K562 (cell line): ENCODE measurements at regions not wholly inside any gene's neighbourhood (a gene's known extent, or its start where the extent isn't known, plus 50 kb on each side); places are given as distances from the start of the nearest gene placed in this dataset.

Source experiments
- CREB1 ChIP-seq, 2 experiments: sonication (generic) in 1 of 2; formaldehyde crosslinking in 1 of 2; IDR thresholded peaks; 2 replicates each; pipeline versions ENCODE4 v1.6.1 to v1.8.0; 2012 to 2022; ENCODE audit warnings: inconsistent platforms in 1 of 2, mild to moderate bottlenecking in 1 of 2, missing genetic modification reagents in 1 of 2, moderate library complexity in 1 of 2
- EZH2 ChIP-seq: IDR thresholded peaks from 2 replicates; pipeline ENCODE4 v1.6.1; 2012; ENCODE audit warnings: low read depth, mild to moderate bottlenecking, inconsistent platforms, low read length, borderline replicate concordance
- JUND ChIP-seq, 2 experiments: IDR thresholded peaks; 2 replicates in 1 of 2; 3 replicates in 1 of 2; pipeline ENCODE4 v1.6.1; 2011; ENCODE audit warnings: borderline replicate concordance in 2 of 2, low read depth in 2 of 2, low read length in 2 of 2, improper control_type of control experiment in 1 of 2, missing biosample characterization in 1 of 2, missing genetic modification characterization in 1 of 2, missing genetic modification reagents in 1 of 2
- L3MBTL2 ChIP-seq: fragments of 450-650 bp; IDR thresholded peaks from 2 replicates; pipeline ENCODE4 v1.6.1; 2016; ENCODE audit warnings: mild to moderate bottlenecking, moderate library complexity
- POLR2AphosphoS5 ChIP-seq: IDR thresholded peaks from 2 replicates; pipeline ENCODE4 v1.6.1; 2011; ENCODE audit warnings: mild to moderate bottlenecking, low read depth, low read length, moderate library complexity; ENCODE audit not compliant: control insufficient read depth, insufficient read depth
- PRPF4 ChIP-seq: fragments of 200-400 bp; formaldehyde crosslinking; IDR thresholded peaks from one replicate; pipeline ENCODE4 v1.6.1; 2017; ENCODE audit warnings: low read length, low read depth, mild to moderate bottlenecking; ENCODE audit not compliant: insufficient read depth, poor library complexity, severe bottlenecking
- RBM22 ChIP-seq: fragments of 200-400 bp; formaldehyde crosslinking; IDR thresholded peaks from 2 replicates; pipeline ENCODE4 v1.6.1; 2018; ENCODE audit warnings: low read length, low read depth; ENCODE audit not compliant: poor library complexity, severe bottlenecking
- ZNF354B ChIP-seq: fragments of 250-450 bp; sonication (Bioruptor Pico); IDR thresholded peaks from 2 replicates; pipeline ENCODE4 v1.4.0; 2020
- TF ChIP-seq, protein P1 (sequence below), 3 experiments: IDR thresholded peaks in 2 of 3; conservative IDR thresholded peaks in 1 of 3; 2 replicates each; pipeline ENCODE4 v1.5.1; 2011 to 2012; ENCODE audit warnings: low read length in 3 of 3, mild to moderate bottlenecking in 3 of 3, control low read depth in 2 of 3, improper control_type of control experiment in 1 of 3, inconsistent platforms in 1 of 3, low read depth in 1 of 3, mixed read lengths in 1 of 3, moderate library complexity in 1 of 3; ENCODE audit not compliant: insufficient read depth in 2 of 3

DNA sequence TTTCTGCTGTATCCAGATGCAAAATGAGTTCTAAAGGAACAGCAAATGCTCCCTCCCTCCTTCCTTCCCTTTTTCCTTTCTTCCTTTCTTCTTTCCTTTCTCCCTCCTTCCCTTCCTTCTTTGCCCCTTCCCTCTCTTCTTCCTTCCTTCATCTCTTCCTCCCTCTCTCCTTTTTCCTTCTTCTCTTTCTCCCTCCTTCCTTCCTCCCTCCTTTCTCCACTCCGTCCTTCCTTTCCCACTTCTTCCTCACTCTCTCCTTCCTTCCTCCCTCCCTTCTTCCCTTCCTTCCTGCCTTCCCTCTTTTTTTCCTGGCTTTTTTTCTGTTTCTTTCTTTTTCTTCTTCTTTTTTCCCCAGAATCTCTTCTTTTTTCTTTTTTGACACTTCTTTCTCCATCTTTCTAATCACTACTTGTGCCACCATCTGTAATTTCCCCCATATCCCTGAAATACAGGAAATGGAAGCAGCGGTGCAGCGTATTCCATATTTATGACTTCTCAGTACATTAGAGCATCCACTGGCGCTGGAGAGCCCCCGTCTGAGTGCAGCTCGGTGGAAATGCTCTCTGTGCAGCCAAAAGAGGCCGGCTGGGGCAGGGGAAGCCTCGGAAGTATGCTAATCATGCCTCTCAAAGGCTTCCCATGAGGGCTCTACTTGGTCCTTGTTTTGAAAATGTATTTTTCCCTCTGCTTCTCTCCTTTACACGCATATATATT is 275.6 kb downstream of the TSHZ3 start:
- TF ChIP-seq ZNF354B (no peak), L3MBTL2 (no peak), JUND (IDR thresholded peaks at IDR 0.05; ENCODE audit: borderline replicate concordance, low read depth, low read length) (no peak), JUND (tag; IDR thresholded peaks at IDR 0.05; ENCODE audit: borderline replicate concordance, low read depth, low read length) (no peak), PRPF4 (no peak), RBM22 (no peak), EZH2 (no peak), POLR2AphosphoS5 (no peak), CREB1 (IDR thresholded peaks at IDR 0.05) (no peak), CREB1 (CRISPR knock-in tag; IDR thresholded peaks at IDR 0.05) (no peak)
- TF ChIP-seq, protein P1, sequence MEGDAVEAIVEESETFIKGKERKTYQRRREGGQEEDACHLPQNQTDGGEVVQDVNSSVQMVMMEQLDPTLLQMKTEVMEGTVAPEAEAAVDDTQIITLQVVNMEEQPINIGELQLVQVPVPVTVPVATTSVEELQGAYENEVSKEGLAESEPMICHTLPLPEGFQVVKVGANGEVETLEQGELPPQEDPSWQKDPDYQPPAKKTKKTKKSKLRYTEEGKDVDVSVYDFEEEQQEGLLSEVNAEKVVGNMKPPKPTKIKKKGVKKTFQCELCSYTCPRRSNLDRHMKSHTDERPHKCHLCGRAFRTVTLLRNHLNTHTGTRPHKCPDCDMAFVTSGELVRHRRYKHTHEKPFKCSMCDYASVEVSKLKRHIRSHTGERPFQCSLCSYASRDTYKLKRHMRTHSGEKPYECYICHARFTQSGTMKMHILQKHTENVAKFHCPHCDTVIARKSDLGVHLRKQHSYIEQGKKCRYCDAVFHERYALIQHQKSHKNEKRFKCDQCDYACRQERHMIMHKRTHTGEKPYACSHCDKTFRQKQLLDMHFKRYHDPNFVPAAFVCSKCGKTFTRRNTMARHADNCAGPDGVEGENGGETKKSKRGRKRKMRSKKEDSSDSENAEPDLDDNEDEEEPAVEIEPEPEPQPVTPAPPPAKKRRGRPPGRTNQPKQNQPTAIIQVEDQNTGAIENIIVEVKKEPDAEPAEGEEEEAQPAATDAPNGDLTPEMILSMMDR (IDR thresholded peaks at IDR 0.05 in 2 of 3, conservative IDR thresholded peaks at IDR 0.05 in 1 of 3; ENCODE audit: insufficient read depth in 2 of 3, low read depth in 1 of 3, low read length in 3 of 3) = no peak
